GM19372 (cell line): ENCODE measurements at regions not wholly inside any gene's neighbourhood (a gene's known extent, or its start where the extent isn't known, plus 50 kb on each side); places are given as distances from the start of the nearest gene placed in this dataset.
"Not testable (repeated sequence)": the region's sequence is repeated elsewhere in the genome, so short reads cannot be mapped to it uniquely, and the experiment has no call there.

Source experiments
- ATAC-seq: cut with Tn5 transposase; IDR thresholded peaks from one replicate; pipeline ENCODE4 v1.9.1; 2021; ENCODE audit warnings: mild to moderate bottlenecking, low read depth, moderate library complexity; ENCODE audit not compliant: unreplicated experiment

DNA sequence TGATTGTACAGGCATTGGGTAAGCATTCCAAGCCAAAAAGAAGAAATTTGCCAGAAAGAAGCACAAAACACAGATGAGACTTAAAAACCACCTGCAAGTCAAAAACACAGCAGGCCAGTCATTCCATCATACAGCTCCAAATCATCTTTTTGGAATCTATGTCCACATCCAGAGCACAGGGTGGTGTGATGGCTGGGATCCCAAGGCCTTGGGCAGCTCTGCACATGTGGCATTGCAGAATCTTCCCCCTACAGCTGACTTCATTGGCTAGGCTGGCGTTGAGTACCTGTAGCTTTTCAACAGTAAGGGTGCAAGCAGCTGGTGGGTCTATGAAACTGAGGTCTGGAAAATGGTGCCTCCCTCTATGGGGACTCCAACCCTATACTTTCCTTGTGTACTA is 236.7 kb downstream of the CWH43 start:
- ATAC-seq: not testable (repeated sequence)

DNA sequence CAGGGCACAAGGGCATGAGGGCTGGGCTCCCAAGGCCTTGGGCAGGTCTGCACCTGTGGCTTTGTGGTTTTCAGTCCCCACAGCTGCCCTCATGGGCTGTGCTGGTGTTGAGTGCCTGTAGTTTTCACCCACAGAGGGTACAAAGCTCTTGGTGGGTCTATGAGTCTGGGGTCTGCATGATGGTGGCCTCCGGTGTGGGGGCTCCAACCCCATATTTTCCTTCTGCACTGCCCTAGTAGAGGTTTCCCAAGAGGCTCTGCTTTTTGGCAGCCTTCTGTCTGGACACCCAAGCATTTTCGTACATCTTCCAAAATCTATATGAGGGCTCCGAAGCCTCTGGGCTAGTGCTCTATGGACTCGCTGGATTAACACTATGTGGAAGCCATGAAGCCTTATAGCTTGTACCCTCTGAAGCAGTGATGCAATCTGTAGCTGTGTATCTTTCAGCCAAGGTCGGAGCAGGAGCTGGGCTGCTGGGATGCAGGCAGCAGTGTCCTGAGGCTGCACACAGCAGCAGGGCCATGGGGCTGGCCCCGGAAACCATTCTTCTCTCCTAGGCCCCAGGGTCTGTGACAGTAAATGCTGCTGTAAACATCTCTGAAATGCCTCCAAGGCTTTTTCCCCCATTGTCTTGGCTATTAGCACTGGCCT is 240.3 kb downstream of the CWH43 start:
- not testable (repeated sequence) for ATAC-seq

DNA sequence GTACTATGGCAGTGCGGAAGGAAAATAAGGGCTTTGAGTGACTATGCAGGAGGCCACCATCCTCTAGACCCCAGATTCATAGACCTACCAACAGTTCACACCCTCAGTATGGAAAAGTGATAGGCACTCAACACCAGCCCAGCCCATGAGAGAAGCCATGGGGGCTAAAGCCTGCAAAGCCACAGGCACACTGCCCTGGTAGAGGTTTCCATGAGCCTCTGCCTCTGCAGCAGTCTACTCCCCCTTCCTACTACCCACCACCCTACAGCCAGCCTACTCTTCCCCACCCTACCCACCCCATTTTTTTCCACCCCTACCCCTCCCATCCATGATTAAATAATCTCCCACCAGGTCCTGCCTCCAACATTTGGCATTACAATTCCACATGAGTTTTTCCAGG is 241.9 kb downstream of the CWH43 start:
- not testable (repeated sequence) for ATAC-seq

DNA sequence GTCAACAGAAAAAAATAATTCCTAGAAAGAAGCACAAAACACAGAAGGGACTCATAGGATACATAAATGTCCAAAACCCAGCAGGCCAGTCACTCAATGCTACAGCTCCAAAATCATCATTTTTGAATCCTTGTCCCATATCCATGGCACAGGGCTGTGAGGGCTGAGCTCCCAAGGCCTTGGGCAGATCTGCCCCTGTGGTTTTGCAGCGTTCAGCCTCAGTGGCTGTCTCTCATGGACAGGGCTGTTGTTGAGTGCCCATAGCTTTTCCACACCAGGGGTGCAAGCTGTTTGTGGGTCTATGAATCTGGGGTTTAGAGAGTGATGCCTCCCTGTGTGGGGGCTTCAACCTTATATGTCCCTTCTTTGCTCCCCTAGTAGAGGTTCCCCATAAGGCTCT is 243.2 kb downstream of the CWH43 start:
- ATAC-seq: not testable (repeated sequence)

DNA sequence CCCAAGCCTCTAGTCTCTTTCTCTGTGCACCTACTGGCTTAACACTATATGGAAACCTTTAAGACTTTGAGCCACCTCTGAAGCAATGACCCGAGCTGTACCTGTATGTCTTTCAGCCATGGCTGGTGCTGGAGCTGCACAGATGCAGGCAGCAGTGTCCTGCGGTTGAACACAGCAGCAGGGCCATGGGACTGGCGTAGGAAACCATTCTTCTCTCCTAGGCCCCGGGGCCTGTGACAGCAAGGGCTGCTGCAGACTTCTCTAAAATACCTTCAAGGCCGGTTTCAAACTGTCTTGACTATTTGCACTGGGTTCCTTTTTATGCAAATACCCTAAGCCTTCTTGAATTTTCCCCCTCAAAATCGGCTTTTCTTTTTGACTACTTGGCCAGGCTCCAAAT is 243.6 kb downstream of the CWH43 start:
- not testable (repeated sequence) for ATAC-seq

DNA sequence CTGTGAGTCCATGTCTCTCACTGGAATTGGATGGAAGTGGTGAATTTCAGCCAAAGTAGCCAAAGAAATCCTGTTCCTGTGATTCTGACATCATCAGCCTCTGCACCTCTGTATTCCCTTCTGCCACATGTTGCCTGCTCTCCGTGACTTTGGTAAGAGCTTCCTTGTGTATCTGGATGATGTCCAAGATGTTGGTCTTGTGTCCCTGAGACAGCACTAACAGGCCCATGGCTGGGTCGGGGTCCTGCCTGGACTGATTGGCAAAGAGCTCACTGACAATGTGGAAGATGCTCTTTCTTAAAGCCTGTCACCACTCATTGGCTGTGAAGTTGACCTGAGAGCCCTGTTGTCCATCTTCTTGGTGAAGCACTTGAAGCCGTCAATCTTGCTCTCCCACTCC is 247.3 kb downstream of the CWH43 start:
- ATAC-seq: not testable (repeated sequence)

DNA sequence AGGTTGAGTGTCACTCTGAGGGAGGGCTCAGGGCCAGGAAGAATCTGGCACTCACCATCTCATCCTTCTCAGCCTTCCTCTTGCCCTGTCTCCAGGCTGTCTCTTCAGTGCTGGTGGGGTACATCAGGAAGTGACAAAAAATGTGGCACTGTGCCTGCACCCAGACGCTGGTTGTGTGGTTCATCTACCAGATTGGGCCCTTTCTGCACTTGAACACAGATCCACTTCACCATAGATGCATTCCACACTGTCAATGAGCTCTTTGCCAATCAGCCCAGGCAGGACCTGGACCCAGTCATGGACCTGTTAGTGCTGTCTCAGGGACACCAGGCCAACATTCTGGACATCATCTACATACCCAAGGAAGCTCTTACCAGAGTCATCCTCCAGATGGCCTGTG is 247.7 kb downstream of the CWH43 start:
- not testable (repeated sequence) for ATAC-seq

DNA sequence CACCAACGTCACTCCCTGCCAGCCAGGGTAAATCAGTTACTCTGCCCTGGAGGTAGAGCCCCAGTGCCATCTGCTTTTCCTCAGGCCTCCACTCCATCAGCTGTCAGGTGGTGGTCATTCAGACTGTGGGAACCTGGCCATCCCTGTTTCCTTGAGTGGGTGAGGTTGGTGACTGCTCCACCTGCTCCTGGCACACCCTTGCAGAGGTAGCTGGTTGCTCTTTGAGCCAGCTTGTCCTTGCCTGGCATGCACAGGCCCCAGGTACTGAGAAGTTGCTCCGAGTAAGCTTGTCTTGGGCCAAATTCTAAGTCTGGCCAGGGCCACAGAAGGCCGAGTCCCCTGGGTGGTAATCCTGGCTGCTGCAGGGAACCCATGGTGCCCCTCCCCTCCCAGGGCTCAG is 248.3 kb downstream of the CWH43 start:
- ATAC-seq: not testable (repeated sequence)

DNA sequence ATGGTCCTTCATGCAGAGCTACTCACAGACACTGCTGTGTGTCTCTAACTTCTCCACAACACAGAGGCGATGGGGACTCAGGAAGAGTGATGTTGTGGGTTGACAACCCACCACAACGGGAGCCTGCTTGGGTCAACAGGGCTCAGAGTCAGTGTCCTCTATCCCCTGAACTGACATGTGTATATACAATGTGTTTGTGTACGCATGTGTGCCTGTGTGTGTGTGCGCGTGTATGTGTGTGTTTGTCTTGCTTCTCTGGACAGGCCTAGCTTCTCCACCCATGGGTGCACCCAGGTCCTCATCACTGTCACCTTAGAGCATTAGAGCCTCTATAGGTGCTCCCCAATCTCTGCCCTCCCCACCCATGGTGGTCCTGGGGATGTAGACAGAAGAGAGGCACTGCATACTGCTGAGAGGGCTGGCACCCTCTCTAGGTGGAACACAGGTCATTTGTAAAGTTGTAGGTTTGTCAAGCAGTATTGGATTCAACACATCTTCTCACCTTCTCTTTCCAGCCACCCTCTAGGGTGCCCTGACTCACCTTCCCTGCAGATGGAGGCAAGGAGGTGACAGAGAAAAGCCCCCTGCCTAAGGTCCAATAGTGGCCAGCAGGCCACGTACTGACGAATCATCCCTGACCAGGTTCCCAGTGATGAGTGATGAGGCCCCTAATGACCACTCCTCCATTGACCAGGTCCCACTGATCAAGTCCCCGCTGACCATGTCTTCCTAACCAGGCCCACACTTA is 249.5 kb downstream of the CWH43 start:
- not testable (repeated sequence) for ATAC-seq

DNA sequence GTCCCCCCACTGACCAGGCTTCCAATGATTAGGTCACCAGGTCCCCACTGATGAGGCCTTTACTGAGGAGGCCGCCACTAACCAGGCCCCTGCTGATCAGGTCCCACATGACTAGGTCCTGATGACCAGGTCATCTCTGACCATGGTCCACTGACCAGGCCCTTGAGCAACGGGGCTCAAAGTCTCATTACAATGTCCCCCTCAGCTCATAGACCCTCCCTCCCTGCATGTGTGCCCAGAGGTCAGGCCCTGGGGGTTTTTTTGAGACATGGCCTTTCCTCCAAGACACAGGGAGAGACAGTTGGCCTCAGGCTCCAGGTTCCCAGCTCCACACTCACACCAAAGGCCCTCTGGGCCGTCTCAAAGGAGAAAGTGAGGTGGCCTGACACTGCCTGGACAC is 250.4 kb downstream of the CWH43 start:
- not testable (repeated sequence) for ATAC-seq

DNA sequence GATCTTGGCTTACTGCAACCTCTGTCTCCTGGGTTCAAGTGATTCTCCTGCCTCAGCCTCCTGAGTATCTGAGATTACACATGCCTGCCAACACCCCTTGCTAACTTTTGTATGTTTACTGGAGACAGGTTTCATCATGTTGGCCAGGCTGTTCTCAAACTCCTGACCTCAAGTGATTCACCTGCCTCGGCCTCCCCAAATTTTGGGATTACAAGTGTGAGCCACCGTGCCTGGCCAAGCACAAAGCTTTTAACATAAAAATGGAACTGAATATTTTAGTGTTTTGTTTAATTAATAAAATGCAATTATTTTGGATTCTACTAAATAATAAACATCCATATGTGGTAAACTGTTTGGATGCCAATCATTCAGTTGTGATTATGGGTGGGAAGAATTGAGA is 255.2 kb downstream of the CWH43 start:
- ATAC-seq: not testable (repeated sequence)

DNA sequence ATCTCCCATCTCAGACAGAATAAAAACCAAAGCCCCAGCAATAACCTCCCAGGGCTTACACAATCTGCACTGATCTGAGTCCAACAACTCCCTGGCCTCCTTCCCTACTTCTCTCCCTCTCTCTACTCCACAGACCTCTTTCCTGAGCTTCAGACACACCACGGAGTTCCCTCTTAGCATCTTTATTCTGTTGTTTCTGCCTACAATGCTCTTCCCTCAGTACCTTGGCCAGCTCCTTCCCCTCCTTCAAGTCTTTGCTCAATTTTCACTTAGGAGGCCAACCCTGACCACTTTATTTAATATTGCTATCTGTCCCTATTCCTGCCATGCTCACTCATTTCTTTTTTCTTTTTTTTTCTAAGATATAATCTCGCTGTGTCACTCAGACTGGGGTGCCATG is 276.7 kb downstream of the CWH43 start:
- ATAC-seq: not testable (repeated sequence)

DNA sequence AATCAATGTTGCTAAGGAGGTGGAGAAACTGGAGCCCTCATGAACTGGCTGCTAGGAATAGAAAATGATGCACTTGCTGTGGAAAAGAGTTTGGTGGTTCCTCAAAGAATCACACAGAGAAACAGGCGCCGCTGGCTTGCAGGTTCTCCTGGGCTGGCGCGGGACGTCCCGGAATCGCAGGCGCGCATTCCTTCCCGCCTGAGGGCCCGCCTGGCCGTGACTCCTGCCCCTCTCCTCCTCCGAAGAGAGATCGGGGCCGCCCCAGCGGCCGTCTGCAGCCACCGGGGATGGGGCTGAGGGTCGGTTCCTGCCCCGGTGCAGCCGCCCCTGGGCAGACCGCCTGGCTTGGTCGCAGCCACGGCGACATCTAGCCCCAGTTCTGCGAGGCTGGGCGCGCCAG is 284.4 kb downstream of the CWH43 start:
- not testable (repeated sequence) for ATAC-seq

DNA sequence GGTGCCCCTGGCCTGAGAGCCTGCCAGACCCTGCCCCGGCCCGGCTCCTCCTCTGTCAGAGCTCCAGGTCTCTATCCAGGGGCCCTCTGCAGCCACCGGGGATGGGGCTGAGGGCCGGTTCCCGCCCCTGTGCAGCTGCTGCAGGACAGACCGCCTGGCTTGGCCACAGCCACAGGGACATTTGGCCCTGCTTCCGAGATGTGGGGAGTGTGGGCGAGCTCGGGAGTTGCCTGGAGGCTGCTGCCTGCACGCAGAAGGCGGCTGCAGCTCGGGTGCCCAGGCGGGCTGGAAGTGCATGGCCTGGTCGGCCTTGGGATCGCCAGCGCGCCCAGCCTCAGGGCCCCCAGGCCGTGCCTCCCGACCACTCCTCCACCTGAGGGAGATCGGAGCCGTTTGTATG is 284.8 kb downstream of the CWH43 start:
- not testable (repeated sequence) for ATAC-seq

DNA sequence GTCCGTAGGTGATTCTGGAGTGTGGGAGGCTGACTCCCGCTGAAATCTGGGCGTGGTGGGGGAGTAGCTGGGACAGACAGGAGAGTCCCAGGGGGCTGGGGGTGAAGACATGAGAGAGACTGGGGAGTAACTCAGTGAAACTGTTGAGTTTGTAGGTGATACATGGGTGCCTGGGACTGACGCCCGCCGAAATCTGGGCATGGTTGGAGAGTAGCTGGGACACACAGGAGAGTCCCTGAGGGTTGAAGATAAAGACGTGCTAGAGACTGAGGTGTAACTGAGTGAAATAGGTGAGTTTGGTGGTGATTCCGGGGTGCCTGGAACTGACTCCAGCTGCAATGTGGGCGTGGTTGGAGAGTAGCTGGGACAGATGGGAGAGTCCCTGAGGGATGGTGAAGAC is 299.8 kb downstream of the CWH43 start:
- not testable (repeated sequence) for ATAC-seq

DNA sequence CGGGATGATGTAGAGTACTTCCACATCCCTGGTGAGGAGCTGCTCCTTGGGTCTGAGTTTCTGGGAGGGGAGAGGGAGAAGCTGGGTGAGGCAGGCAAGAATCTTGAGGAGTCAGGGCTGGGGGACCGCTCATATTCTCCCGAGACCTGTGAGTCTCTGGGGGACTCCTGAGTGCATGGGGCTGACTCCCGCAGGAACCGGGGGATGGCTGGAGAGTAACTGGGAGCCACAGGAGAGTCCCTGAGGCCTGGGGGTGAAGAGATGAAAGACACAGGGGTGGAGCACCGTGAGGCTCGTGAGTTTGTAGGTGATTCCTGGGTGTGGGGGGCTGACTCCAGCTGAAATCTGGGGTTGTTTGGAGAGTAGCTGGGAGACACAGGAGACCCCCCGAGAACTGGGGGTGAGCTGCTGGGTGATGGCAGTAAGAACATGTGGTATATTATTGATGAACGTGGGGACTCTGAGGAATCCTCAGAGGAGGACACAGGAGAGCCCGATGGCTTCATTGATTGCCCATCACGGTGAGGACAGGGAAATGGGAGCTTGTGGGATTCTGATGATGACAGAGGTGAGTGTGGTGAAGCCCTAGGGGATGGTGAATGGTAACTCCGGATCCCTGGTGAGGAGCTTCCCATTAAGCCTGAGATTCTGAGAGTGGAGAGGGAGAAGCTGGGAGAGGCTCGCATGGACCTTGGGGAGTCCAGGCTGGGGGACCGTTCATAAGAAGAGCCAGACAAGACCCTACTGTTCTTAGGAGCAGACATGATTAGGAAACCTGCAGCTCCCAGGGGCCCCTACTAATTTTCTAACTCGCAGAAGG is 301.1 kb downstream of the CWH43 start:
- ATAC-seq: not testable (repeated sequence)

DNA sequence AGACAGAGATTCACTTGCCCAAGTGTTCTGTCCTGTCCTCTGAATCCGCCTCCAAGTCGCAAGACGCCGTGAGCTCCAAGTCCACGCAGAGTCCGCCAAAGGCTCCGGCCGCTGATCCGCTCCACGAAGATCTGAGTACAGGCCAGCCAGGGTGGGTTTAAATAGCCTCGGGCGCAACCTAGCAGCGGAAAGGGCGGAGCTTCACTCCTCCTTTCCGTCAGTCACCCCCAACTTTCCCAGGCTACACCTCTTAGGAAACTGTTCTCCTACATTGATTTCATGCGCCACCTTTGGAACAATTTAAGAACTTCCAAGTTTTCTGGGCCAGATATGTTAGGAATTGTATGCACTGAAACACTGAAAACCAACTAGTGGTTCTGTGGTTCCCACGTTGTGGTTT is 301.8 kb downstream of the CWH43 start:
- ATAC-seq: not testable (repeated sequence)

DNA sequence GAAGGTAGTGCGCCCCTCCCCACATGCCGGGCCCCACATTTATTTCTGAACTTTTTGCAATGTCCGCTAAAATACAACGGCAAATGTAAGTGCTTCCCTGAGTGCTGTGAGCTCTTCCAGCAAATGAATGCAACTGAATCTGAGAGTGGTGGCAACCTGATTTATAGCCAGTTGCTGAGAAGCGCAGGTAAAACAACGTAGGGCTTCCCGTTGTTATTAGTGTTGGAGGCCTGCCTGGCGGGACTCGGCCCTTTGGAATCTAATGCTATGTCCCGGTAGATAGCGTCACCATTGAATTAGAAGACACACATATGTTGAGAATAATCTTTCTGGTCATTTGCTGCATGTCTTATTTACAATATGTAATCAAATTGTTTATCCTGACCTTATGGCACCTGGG is 302.7 kb downstream of the CWH43 start:
- ATAC-seq: not testable (repeated sequence)

DNA sequence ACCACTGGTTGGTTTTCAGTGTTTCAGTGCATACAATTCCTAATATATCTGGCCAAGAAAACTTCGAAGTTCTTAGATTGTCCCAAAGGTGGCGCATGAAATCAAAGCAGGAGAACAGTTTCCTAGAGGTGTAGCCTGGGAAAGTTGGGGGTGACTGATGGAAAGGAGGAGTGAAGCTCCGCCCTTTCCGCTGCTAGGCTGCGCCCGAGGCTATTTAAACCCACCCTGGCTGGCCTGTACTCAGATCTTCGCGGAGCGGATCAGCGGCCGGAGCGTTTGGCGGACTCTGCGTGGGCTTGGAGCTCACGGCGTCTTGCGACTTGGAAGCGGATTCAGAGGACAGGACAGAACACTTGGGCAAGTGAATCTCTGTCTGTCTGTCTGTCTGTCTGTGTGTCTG is 328.7 kb downstream of the CWH43 start:
- ATAC-seq: not testable (repeated sequence)

DNA sequence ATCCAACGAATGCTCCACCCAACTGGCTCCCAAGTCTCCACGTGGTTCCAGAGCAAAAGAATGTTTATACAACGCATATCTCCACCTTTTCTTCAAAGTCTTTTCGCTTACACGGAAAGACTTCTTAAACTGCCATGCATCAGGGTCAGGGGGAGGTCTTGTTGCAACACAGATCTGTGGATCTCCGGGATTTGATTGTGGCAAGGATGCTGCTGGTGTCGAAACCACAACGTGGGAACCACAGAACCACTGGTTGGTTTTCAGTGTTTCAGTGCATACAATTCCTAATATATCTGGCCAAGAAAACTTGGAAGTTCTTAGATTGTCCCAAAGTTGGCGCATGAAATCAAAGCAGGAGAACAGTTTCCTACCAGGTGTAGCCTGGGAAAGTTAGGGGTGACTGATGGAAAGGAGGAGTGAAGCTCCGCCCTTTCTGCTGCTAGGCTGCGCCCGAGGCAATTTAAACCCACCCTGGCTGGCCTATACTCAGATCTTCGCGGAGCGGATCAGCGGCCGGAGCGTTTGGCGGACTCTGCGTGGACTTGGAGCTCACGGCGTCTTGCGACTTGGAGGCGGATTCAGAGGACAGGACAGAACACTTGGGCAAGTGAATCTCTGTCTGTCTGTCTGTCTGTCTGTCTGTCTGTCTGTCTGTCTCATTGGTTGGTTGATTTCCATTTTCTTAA is 334.8 kb downstream of the CWH43 start:
- ATAC-seq: not testable (repeated sequence)
